NCI-H226 (cell line): ENCODE measurements at regions not wholly inside any gene's neighbourhood (a gene's known extent, or its start where the extent isn't known, plus 50 kb on each side); places are given as distances from the start of the nearest gene placed in this dataset.

Experiments
- DNase-seq: peaks from one replicate; pipeline ENCODE4 v3.0.0-alpha.2; 2015

- no peak for DNase-seq
Measured at GRCh38 chr4:114184901-114185300, 205.5 kb upstream of the ARSJ start.

GRCh38 chr4:114187592-114187991, 208.1 kb upstream of the ARSJ start:
- DNase-seq, result no peak

GRCh38 chr4:114191496-114191895, 212.0 kb upstream of the ARSJ start:
- DNase-seq, result no peak

GRCh38 chr4:114192854-114193253, 213.4 kb upstream of the ARSJ start:
- no peak for DNase-seq

DNA sequence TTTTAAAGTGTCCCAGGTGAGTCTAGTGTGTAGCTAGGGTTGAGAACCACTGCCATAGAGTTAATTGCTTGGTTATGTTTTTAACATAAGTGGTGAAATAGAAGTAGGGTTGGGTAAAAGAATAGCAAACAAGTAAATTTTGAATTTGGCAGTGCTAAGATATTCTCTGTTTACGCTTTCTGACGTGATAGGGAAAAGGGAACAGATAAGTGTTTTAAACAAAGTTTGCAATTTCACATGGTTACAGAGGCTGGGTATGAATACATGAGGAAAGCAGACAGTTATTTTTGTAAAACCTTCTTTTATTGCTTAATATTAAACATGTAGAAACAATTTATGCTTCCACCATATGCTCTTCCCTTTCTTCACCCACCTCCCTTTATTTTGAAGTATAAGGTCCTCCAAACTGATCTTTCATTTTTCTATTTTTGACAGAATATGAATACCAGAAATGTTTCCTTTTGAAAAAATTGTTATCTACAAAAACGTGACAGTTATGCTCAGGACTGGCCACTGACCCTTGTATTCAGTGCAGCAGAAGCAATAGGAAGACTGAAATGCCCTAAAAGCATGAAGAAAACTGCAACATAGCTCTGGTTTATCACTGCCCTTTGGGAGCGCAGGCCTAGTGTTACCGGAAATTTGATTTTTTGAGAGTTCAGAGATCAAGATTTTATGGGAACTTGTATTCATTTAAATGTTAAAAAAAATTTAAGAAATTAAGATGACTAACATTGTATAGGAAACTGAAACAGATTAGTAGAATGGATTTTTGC, 214.4 kb upstream of the ARSJ start:
- no peak for DNase-seq

DNA sequence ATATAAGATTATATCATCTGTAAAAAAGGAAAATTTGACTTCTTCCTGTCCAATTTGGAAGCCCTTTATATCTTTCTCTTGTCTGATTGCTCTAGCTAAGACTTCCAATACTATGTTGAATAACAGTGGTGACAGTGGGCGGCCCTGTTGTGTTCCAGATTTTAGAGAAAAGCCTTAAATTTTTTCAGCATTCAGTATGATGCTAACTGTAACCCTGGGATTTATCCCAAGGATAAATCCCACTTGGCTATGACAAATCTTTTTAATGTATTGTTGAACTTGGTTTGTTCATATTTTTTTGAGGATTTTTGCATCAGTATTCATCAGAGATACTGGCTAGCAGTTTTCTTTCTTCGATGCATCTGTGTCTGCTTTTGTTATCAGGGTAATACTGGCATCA, 217.2 kb upstream of the ARSJ start:
- no peak for DNase-seq

GRCh38 chr4:114200026-114200425, 220.6 kb upstream of the ARSJ start:
- no peak for DNase-seq

- DNase-seq, result no peak
Measured at GRCh38 chr4:114205261-114205660, 225.8 kb upstream of the ARSJ start.

GRCh38 chr4:114208574-114209151, 229.2 kb upstream of the ARSJ start:
- no peak for DNase-seq

GRCh38 chr4:114209584-114209983, 230.1 kb upstream of the ARSJ start:
- no peak for DNase-seq

DNA sequence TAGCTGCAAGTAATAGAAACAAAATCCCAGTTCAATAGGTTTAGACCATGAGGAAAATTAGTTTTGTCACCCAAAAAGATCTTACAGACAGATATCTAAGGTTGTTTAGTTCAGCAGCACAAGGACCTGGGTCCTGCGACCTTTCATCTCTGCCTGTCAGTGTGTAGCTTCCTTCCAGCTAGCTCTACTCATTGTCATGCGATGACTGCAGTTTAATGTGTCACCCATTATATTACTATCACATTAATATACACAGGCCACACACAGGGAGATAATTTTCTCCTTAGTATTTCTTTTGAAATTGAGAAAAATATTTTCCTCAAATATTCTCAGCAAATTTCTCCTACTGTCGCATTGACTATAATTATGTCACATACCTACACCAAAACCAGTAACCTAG, 232.1 kb upstream of the ARSJ start:
- no peak for DNase-seq

DNA sequence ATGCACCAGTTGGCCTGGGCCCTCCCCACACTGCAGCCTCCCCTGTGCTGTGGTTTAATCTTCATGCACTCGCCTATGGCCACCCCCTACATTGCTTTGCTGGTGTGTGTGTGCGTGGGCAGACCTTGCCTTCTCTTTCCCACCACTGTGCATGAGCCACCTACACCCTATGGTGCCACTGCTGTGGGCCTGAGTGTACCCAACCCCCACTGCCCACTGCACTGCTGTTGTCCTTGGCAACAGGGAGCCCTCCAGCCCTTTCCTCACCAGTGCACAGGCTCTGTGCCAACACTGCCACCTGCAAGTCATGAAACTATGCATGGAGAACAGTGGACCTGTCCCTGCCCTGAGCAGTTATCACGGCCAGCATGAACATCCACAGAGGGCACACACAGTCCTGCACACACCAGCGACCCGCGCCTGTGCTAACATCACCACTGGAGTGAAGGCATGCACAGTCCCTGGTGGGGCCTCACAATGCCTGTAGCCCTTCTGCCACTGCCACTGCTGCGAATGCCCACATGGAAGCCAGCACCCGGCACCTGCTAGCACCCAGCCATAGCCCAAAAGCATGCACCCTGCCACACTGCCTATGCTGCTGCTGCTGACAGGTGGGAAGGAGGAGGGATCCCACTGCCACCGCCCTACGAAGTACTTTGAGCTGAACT, 237.8 kb upstream of the ARSJ start:
- no peak for DNase-seq

- no peak for DNase-seq
Measured at GRCh38 chr4:114223580-114223979, 244.1 kb upstream of the ARSJ start.

GRCh38 chr4:114225436-114225835, 246.0 kb upstream of the ARSJ start:
- DNase-seq, result no peak

DNA sequence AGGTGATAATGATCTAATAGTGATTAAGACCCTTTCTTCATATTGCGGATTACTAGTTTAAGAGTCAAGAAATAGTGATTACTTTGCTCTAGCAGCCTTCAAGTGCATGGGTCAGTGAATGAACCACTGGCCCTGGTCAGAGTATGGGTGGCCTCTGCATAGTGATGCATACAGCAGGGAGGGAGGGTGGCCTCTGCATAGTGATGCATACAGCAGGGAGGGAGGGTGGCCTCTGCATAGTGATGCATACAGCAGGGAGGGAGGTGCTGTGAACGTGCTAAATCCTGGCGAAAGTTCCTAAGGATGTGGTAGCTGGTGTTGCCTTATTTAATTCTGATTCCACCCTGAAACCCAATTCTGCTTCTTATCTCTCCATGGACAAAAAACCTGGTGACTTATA, 246.7 kb upstream of the ARSJ start:
- no peak for DNase-seq

DNA sequence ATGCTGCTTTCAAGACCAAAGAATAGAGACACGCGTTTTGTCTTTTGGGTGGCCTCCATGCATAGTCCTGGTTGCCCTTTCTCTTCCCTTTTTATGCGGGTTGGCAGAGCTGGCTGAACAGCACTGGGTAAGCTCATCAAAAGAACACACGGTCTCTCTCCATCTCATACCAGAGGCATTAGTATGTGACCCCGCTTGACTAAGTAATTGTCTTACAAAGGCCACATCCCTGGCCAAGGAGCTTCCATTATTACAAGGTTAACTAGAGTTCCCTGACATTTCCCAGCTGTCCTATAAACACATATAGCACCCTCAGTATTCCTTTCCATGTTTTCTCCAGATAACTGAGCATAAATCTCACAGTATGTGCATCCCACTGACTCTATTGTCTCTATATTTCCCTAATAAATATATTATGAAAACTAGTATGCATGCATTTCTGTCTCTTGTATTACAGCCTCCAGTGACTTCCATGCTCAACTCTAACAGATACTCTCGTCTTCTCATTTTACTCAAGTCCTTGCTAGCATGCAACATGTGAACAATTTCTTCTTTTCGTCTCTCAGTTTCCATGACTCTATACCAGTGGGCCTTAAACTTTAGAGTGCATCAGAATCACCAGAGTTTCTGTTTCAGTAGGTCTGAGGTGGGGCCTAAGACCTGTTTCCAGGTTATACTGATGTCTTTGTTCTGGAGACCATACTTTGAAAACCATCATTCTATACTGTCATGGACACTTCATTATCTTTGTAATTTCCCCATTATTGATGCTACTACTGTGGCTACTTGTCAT, 247.7 kb upstream of the ARSJ start:
- no peak for DNase-seq

DNA sequence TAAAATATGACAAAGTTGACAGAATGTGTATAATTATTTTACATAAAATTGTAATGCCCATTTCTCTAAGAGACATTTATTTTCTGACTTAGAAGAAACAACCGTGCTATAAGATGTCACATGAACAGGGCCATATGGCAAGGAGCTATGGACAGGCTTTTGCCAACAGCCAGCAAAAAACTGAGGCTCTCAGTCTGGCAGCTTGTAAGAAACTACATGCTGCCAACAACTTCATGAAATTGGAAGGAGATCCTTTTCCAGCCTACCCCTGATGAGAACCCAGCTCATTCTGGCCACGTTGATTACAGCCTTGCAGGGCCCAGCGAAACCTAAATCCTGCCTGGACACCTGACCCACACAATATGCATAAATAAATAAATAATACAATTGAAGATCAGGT, 250.3 kb upstream of the ARSJ start:
- no peak for DNase-seq

DNA sequence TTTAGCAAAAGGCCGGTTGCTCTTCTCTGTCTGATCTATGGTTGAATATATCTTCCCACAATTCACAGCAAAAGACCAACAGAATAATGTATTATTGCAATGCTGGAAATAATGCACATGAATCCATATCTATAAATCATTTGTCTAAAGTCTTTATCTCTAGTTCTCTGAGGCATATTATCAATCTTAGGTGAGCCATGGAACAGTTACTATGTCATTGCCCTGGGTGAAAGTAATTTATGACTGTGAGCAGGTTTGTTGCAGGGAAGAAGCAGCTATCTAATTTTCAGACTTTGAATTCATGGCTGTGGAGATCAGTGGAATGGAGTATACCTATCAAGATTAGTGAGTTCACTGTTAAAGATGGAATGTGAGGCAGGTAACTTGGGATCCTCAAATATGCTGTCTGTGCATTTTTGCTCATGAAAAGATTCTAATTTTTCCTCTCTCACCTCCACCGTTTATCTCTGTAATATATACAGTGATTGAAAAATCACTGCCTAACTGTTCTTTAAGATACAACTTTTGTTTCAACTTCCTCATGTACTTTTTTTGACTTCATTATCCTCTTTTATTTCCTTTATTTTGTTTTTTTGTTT, 256.8 kb upstream of the ARSJ start:
- DNase-seq, result no peak

- no peak for DNase-seq
Measured at GRCh38 chr4:114237997-114238396, 258.6 kb upstream of the ARSJ start.

GRCh38 chr4:114249561-114249960, 270.1 kb upstream of the ARSJ start:
- DNase-seq, result no peak

DNA sequence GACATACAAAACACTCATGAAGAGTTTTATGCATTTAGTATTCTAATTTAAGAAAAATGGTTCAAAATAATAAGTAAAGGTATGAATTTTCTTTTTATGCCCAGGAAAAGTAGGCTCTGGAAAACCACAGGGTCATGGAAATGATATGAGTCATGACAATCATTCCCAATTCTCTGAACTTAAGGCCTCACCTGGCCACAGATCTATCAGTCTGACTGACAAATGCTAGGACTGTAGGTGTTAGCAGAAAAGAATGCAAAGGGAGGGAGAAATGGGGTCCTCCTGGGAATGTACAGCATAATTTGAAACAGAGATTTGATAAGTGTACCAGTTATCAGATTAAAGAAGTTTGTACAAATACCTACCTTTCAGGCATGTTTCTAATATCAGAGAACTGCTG, 270.5 kb upstream of the ARSJ start:
- DNase-seq, result peak; percentile 21

DNA sequence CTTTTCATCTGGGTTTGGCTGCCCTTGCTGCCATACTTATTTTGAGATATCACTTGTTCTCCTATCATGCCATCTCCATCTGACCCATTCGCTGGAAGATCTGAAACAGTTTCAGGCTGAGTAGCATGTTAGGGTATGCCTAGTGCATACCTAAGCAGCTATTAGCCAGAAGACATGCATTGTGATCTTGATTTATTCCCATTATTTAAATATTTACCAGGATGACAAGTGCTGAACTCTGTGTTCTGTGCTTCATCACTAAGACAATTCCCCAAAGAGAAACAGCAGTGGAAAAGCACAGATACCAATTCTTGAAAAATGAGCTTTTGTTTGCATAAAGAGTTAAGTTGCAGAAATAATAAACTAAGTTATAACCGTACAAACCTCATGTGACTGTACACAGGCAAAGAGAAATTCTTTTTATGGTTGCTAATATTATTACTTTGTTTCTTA, 271.0 kb upstream of the ARSJ start:
- DNase-seq, result no peak

- DNase-seq, result no peak
Measured at GRCh38 chr4:114251020-114251419, 271.6 kb upstream of the ARSJ start.
